GM19468 (cell line): ENCODE measurements at regions not wholly inside any gene's neighbourhood (a gene's known extent, or its start where the extent isn't known, plus 50 kb on each side); places are given as distances from the start of the nearest gene placed in this dataset.
"Not testable (repeated sequence)": the region's sequence is repeated elsewhere in the genome, so short reads cannot be mapped to it uniquely, and the experiment has no call there.

Source experiments
- ATAC-seq: cut with Tn5 transposase; IDR thresholded peaks from one replicate; pipeline ENCODE4 v1.9.1; 2021; ENCODE audit warnings: mild to moderate bottlenecking, moderate library complexity, moderate number of reproducible peaks; ENCODE audit not compliant: unreplicated experiment; ENCODE audit errors: extremely low read depth

DNA sequence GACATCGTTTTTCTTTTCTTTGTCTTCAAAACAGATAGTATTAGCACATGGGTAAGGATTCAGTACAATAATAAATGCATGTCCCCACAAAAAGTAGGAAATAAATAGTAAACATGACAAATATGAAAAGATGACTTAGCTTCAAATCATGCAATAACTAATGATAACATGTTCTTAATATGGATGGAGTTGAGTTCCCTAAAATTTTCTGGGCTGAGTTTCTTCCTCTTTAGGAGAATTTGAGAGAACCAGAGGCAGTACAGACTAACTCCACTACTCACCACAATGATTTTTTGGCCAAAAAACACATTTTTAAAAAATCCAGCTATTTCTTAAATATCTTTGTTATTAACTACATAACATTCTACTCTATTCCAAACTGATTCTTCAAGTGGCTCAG, 432.3 kb upstream of the HS3ST1 start:
- no peak for ATAC-seq

DNA sequence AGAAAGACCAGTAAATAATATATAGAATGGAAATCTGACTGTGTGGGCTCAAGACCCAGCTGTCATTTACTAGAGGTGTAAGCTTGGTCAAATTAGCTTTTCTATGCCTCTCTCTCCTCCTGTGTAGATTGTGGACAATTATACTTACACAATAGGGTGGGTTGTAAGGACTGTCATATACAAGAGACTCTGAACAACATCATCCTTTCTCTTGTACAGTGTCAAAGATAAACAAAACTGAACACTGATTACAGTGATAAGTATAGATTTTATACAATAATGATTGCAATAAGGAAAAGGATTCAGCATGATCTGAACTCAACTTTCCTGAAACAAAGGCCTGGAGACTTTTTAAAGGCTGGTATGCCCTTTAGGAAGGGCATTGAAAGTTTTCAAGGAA, 429.2 kb upstream of the HS3ST1 start:
- no peak for ATAC-seq

DNA sequence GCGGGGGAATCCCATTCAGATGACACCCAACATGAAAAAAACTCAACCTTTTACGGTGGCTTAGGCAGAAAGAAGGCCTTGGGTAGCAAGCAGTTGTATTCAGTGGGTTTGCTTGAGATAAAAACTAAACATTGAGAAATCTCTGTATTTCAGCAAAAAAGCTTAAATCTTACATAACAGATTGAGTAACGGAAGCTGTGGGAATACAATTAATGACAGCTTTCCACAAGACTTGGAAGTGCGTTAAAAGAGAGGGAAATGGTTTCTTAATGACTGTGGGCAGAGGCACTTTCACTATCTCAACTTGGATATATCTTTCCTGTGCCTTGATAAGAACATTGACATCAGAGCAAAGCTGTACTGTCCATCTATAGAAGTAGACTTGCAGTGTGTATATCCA, 418.5 kb upstream of the HS3ST1 start:
- no peak for ATAC-seq

DNA sequence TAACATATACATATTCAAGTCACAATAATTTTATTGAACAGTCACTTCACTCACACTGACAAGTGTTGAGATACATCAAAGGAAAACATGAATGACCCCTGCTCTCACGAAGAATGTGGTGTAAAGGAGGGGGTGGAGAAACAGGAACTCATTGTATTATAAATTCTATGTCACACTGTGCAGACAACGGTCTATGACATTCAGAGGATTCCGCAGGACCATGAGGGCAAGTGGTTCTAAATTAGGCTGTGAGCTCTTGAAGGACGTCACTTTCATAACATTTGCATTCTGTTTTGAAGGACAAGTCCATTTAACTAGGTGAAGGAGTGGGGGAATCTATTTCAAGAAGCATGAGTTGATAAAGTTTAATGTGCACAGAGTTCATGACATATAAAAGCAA, 415.2 kb upstream of the HS3ST1 start:
- ATAC-seq = no peak

DNA sequence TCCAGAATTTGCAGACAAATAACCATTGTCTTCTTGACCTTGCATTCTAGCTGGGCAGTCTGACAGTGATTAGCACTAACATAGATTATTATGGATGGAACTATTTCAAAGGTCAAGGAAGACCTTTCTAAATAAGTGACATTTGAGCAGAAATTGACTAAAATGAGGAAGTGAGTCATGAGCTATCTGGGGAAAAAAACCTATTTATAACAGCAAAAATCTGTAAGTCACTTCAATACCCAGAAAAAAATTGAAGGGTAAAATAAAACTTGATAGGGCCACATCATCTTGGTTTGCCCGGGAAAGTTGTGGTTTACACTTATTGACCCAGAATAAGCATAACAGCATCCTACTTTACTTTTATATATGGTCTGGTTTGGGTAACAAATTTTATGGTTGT, 414.6 kb upstream of the HS3ST1 start:
- ATAC-seq = no peak

DNA sequence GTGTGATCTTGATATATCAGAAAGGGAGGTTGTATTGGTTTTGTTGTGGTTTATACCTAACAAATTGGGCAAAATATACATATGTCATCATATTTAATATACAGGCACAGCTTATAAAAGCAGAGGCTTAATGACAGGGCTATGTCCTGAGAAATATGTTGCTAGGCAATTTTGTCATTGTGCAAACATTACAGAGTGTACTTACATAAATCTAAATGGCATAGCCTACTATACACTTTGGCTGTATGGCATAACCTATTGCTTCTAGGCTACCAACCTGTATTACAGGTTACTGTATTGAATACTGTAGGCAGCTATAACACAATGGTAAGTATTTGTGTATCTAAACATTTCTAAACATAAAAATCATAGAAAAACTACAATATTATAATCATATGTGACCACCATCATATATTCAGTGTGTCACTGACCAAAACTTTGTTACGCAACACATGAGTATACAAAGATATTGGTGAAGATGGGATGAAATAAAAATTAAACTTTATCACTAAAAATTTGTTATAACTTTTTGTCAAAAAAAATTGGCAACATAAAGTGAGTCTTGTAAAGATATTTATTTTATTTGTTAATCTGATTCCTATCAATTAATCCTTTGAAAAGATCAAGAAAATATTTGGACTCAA, 414.0 kb upstream of the HS3ST1 start:
- ATAC-seq = no peak

DNA sequence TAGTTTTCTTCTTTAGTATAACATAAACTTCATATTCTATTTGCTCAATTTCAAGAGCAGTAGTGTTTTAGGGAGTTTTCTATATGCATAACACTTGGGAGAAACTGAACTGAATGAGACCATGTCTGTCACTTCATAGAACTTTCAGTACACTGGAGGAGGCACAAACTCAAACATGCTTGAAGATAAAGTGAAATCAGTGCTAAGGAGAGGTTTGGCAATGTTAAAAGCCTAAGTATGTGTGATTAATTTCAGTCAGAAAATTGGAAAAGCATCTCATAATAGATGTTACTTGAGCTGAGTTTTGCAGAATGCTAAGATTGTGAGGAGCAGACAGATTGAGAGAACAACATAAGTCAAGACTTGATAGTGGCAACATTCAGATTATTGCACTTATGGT, 411.2 kb upstream of the HS3ST1 start:
- ATAC-seq = no peak

DNA sequence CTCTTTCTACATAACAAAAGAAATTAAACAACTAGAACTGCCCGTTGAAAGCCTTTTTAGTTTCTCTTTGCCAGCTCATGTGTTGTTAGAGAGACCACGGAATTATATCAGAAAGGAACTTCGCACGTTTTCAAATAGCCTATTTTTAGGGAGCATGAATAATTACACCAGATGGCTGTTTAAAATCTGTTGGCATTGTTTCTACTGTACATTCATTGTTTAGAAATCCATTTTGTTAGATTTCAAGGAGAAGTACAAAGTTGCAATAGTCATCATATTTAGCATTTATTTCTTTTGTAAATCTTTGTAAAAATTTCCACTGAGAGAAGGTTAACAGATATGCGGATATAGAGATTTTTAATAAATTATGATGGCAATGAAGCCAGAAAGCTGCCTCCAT, 403.0 kb upstream of the HS3ST1 start:
- no peak for ATAC-seq

DNA sequence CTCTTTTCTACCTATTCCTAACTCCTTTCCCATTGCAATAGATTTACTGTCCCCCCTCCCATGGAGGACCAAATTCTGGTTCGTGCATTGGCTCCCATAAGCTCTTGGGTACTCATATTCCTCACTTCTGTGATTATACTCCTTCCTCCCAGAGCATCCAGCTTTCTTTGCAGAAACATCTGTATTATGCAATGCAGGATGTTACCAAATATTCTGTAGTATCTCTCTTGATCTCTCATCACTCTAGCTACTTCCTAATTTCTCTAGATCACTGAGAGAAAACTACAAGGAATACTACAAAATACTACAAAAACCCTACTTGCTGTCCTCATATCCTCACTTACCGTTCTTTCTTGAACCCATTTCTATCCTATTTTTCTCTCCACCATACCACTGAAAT, 395.9 kb upstream of the HS3ST1 start:
- ATAC-seq = no peak

DNA sequence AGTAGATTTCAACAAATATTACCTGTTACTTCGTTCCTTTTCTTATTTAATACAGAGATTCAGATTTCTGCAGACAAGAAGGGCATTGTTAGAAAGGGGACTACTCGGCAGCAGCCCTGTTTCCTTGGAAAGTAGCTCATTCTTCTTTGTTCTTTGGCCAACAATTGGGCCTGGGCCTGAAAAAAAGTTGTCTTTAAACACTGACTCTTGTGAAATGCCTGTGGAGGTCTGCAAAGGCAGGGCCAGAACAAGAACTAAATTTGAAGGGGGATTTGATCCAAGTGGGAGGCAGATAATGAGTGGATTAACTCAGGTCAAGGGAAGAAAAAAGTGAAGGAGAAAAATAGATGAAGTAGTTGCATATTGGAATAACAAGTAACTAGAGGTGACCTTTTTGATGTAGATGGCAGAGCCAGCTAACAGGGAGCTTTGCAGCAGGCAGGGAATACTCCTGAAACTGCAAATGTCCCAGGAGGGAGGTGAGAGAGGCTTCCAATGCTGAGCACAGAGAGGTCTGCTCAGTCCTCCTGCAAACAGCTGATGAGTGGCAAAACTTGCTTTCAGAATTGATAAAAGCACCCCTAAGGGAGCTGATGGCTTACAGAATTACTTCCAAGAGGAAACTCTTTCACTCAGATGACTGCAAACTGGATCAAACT, 393.2 kb upstream of the HS3ST1 start:
- ATAC-seq = no peak

DNA sequence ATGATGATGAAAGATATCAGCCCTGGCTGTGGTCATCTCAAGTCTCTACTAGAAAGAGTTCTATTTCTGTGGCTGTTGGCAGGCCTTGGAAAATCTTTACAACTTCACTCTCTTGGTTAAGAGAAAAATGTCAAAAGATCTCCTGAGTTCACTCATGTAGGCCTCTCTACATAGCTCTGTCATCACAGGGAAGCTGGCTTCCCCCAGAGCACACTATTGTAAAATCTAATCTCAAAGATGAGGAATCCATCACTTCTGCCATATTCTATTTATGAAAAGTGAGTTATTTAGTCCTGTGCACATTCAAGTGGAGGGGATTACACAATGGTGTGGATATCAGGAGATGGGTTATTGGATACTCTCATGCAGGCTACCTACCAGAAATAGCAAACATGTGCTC, 388.4 kb upstream of the HS3ST1 start:
- no peak for ATAC-seq

DNA sequence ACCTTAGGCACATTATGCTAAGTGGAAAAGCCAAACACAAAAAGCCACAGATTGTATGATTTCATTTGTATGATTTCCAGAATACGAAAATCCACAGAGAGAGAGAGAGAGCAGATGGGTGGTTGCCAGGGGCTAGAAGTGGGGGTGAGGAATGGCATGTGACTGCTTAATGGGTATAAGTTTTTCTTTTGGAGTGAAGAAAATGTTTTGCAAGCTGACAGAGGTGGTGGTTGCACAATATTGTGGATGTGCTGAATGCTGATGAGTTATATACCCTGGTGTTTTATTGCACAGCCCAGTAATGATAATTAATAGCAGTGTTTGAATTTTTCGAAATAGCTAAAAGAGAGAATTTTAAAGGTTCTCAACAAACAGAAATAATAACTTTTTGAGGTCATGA, 386.1 kb upstream of the HS3ST1 start:
- ATAC-seq = no peak

DNA sequence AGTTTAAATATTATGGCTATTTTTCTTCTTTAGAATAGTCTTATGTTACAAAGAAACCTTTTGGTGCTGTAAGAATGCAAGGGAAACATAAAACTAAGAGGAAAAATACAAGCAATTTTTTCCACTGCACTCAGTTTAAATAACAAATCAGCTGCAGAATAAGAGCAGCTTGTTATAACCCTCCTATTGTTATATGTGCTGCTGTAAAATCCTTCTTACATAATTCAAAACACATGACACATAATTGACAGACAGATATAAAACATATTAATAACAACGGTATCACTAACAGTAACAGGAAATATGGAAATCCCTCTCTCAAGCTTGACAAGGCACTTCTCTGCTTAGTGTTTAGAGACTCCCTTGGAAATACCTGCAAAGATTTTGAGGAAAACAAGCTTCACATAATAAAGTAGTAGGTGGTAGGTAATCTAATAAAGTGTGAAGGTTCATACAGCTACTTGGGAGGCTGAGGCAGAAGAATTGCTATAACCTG, 385.3 kb upstream of the HS3ST1 start:
- no peak for ATAC-seq

DNA sequence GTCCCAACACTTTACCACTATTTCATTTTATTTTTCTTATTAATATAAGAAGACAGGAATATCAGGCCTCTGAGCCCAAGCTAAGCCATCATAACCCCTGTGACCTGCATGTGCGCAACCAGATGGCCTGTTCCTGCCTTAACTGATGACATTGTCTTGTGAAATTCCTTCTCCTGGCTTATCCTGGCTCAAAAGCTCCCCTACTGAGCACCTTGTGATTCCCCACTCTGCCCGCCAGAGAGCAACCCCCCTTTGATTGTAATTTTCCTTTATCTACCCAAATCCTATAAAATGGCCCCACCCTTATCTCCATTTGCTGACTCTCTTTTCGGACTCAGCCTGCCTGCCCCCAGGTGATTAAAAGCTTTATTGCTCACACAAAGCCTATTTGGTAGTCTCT, 382.8 kb upstream of the HS3ST1 start:
- not testable (repeated sequence) for ATAC-seq

DNA sequence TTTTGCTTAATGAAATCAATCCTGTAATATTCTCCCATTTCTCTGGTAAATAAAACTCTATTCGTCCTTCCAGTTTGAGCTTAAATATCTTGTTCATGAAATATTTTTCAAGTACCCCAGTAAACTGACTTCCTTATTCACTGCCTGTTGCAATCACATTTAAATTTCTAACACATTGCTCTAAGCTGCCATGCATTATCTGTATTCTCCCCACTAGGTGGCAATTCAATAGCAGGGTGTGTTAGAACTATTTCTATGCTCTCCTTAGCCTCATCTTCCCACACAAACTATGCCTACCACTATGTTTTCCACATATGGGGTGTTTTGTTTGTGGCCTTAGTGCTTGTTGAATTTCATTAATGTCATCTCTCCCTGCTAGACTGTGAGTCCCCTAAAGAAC, 377.1 kb upstream of the HS3ST1 start:
- ATAC-seq = no peak

DNA sequence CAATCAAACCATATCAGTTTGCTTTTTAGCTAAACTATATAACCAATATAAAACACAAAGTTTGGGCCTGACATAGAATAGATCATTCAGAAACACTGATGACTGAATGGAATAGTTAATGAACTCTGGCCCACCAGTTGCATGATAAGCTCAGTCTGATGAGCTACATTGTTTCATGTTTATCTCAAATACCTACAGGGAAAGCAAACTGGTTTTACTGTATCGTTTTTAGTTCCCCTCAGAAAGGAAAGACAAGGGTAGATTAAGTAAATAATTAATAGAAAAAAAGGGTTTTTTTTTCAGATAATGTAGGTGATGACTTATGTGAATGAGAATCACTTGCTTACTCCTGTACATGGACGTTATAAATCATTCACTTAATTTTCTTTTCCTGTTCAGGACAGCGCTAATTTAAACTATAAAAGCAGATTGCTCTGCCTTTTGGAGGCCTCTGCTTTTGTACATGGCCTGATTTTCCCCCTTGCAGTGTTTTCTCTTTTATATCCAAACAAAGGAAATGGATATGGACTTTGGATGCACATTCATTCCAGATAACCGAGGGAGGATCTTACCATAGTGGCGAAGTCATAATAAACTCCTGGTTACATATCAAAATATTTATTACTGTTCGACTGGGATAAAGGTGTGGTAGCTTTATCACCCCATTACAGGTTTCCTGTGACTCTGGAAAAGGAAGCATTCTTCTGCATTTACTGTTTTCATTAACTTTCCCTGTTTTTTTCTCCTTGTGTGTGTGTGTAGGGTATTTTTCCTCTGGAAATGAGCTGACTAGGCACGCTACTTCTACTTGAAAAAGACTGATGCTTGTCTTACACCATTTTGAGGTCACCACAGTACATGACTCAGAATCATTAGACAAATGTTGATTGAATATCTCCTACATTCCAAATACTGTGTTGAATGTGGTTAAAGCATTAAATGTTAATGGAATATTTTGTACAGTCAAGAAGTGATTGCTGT, 373.1 kb upstream of the HS3ST1 start:
- ATAC-seq = no peak

DNA sequence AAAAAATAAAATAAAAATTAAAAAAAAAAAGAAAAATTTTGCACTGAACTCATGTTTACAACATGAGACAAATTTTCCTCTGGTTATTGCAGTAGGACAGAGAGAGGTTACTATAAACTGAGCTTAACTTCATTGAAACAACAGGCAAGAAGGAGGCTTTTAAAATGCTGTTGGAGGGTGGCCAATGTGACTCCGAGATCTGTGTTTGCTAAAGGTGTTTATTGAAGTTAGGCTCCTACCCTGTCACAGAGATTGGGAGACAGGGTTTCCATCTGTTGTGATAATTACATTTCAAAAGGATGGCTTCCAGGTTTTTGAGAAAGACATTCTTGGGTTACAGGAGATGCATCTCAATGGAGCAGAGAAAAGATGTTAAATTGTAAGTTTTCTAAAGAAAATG, 370.5 kb upstream of the HS3ST1 start:
- no peak for ATAC-seq

DNA sequence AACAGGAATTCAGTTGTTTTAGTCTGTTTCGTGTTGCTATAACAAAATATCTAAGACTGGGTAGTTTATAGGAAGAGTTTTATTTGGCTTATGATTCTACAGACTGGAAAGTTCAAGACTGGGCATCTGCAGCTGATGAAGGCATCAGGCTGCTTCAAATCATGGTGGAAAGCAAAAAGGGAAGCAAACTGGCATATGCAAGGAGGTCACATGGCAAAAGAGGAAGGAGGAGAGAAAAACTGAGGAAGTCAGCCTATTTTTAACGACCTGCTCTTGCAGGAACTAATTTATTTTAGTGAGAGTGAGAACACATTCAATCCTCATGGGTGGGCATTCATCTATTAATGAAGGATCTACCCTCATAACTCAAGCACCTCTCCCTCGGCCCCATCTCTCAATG, 363.1 kb upstream of the HS3ST1 start:
- ATAC-seq = no peak

DNA sequence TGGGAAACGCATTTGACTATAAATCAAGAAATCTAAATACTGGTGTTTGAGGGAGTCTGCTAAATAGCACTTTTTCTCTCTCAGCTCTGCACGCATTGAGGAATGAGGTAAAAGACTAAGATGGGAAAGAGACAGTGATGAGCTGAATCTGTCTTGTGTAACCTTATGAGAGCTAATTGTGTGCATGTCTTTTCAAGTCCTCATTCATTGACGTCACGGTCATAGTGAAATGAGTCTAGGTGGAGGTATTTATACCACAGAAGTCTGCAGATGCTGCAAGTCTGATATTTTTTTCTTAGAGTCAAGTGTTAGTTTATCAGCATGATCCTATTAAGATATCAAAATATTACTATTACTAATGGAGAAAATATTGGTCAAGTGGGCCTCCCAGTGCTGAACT, 361.5 kb upstream of the HS3ST1 start:
- no peak for ATAC-seq

DNA sequence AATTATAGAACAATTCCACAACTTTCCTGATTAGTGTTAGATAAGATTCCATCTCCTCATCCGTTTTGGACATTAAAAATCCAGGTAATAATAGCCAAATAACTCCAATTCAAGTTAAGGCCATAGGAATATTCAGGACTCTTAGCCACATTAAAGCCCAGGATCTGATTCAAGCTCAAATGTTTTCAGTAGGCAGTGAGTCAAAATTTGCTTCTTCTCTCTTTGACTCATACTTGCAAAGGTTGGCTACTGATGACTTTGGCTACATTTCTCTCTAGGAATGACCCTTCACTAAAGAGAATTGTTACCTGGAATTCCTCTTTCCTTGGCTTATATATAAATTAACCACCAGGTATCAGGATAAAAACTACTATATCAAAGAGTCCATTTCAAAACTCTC, 354.9 kb upstream of the HS3ST1 start:
- no peak for ATAC-seq

DNA sequence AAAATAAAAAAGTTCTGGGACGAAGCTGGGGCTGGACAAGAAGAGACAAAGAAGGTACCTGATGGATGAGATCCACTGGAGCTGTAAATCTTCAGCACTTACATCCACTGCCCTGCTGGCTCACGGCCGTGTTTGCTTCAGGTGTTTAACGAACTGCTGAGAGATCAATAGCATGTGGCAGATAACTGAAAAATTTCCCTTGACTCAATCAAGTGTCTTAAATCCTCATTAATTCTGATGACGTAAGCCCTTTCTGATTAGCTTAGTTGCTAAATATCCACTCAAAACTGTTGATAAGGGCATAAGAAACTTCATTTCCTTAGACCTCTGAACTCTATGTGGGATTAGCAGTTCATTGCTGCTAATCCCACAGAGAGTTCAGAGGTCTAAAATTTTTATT, 354.2 kb upstream of the HS3ST1 start:
- ATAC-seq = no peak
